Esophagus squamous epithelium (tissue), 5 donors: ENCODE measurements at regions not wholly inside any gene's neighbourhood (a gene's known extent, or its start where the extent isn't known, plus 50 kb on each side); places are given as distances from the start of the nearest gene placed in this dataset.

Source experiments
- DNase-seq: peaks from one replicate; lab custom pipeline; 2025; lab: John Stamatoyannopoulos, UW
- H3K27ac ChIP-seq, 4 donors: fragments of 200-600 bp; sonication (generic); one replicate each; pipeline ENCODE4 v1.5.1; 2016 to 2019; ENCODE audit warnings: mild to moderate bottlenecking in 1 of 4
- H3K27me3 ChIP-seq, 4 donors: fragments of 200-600 bp; sonication (generic); 1 replicate in 3 of 4; 2 replicates in 1 of 4; pipeline versions ENCODE4 v1.5.1 to v1.6.0; 2017 to 2021; ENCODE audit warnings: antibody characterized with exemption in 1 of 4
- H3K36me3 ChIP-seq, 3 donors: fragments of 200-600 bp; sonication (generic); one replicate each; pipeline ENCODE4 v1.5.1; 2016 to 2019
- H3K4me1 ChIP-seq, 3 donors: fragments of 200-600 bp; sonication (generic); one replicate each; pipeline ENCODE4 v1.5.1; 2017 to 2019
- H3K4me3 ChIP-seq, 4 donors: fragments of 200-600 bp; sonication (generic); 1 replicate in 3 of 4; 2 replicates in 1 of 4; pipeline ENCODE4 v1.5.1; 2016 to 2019; ENCODE audit warnings: mild to moderate bottlenecking in 2 of 4, moderate library complexity in 1 of 4
- H3K9me3 ChIP-seq, 3 donors: fragments of 200-600 bp; sonication (generic); one replicate each; pipeline ENCODE4 v1.5.1; 2016 to 2019
- POLR2A ChIP-seq, 4 donors: fragments of 450-650 bp; IDR thresholded peaks; one replicate each; pipeline ENCODE4 v1.6.1; 2017; ENCODE audit warnings: antibody characterized with exemption in 4 of 4, mild to moderate bottlenecking in 4 of 4, moderate library complexity in 3 of 4
- WGBS, 2 donors: methylation state at CpG; one replicate each; pipeline ENCODE4 v1.1.5; 2018; 5-methylcytosine and 5-hydroxymethylcytosine counted together
- intact Hi-C: fragments of 100-400 bp; cut with DNase I; formaldehyde crosslinking; loops from one replicate; pipeline ENCODE4 v1.15.0; 2022
- TF ChIP-seq, protein P1 (sequence below), 6 experiments: fragments of 450-650 bp in 4 of 6; fragments of 200-600 bp in 2 of 6; sonication (generic) in 2 of 6; IDR thresholded peaks; one replicate each; pipeline ENCODE4 v1.5.1; 2016 to 2019; ENCODE audit warnings: antibody characterized with exemption in 6 of 6, mild to moderate bottlenecking in 4 of 6, moderate library complexity in 4 of 6
- donor health status: DM: yes; HTN: yes; CAD: no.

DNA sequence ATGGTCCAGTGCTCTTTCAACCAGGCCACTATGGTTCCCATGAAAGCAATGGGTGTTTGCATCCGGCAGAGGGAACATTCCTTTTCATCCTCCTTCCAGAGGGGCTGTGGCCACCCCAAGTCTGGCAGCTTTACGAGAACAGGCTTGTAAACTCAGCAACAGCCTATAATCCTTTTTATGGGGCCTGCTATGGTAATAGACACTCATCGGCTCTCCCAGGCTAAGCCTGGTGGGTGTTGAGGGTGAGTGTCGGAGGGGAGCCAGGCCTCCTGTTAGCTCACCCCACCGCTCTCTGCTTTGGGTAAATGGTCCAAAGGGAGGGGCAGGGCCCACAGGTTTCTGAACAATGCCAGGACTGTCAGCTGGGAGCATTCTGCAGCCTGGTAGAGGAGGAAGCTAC is 111.6 kb upstream of the CD82 start:
- no peak overlapping the region for H3K4me3 ChIP-seq
- no peak for DNase-seq
- TF ChIP-seq POLR2A (IDR thresholded peaks at IDR 0.05): no peak
- TF ChIP-seq, protein P1, sequence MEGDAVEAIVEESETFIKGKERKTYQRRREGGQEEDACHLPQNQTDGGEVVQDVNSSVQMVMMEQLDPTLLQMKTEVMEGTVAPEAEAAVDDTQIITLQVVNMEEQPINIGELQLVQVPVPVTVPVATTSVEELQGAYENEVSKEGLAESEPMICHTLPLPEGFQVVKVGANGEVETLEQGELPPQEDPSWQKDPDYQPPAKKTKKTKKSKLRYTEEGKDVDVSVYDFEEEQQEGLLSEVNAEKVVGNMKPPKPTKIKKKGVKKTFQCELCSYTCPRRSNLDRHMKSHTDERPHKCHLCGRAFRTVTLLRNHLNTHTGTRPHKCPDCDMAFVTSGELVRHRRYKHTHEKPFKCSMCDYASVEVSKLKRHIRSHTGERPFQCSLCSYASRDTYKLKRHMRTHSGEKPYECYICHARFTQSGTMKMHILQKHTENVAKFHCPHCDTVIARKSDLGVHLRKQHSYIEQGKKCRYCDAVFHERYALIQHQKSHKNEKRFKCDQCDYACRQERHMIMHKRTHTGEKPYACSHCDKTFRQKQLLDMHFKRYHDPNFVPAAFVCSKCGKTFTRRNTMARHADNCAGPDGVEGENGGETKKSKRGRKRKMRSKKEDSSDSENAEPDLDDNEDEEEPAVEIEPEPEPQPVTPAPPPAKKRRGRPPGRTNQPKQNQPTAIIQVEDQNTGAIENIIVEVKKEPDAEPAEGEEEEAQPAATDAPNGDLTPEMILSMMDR (IDR thresholded peaks at IDR 0.05): no peak
- 93 to 100% methylated on average over 1 to 4 of the region's 5 CpGs for WGBS, 2 donors
- H3K4me1 ChIP-seq: no peaks in the 10 kb centered on the region
- intact Hi-C loops: no loop called here
- H3K27ac ChIP-seq: no peak overlapping the region
- H3K9me3 ChIP-seq: no peaks in the 10 kb centered on the region
- H3K27me3 ChIP-seq: no peaks in the 10 kb centered on the region
- H3K36me3 ChIP-seq: no peaks in the 10 kb centered on the region

DNA sequence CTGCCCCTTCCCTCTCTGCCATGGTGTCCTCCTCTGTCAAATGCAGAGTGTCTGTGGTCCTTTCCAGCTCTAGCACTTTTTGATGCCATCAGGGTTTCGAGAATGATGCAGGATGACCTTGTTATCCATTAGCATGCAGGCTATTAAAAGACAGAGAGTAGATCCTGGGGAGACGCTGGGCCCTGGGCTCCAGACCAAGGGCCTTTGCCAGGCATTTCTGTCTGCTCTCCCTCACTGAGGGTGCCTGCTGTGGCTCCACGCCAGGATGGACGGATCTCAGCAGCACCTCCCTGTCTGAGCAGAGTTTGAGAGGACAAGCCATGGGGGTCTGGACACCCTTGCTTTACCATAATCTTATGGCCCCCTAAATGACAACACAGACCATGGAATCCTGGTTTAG is 110.8 kb upstream of the CD82 start:
- TF ChIP-seq, protein P1 (IDR thresholded peaks at IDR 0.05): no peak
- no peak for TF ChIP-seq POLR2A (IDR thresholded peaks at IDR 0.05)
- WGBS, 2 donors: 57 to 80% methylated on average over 1 to 2 of the region's 4 CpGs
- H3K36me3 ChIP-seq: no peaks in the 10 kb centered on the region
- no peak overlapping the region for H3K4me3 ChIP-seq
- intact Hi-C loops: no loop called here
- no peaks in the 10 kb centered on the region for H3K4me1 ChIP-seq
- H3K9me3 ChIP-seq: no peaks in the 10 kb centered on the region
- H3K27ac ChIP-seq: no peak overlapping the region
- H3K27me3 ChIP-seq: no peaks in the 10 kb centered on the region
- DNase-seq: no peak

GRCh38 chr11:44456544-44457300 is 108.7 kb upstream of the CD82 start:
- TF ChIP-seq, protein P1 (IDR thresholded peaks at IDR 0.05): peak in 2 of 6 experiments; percentile 8 to 10
- no peak for TF ChIP-seq POLR2A (IDR thresholded peaks at IDR 0.05)
- WGBS, 2 donors: 70% methylated on average over 8 to 10 of the region's 11 CpGs
- Histone ChIP-seq H3K36me3 (no peaks in the 10 kb centered on the region), H3K4me1 (no peaks in the 10 kb centered on the region), H3K4me3 (no peak overlapping the region), H3K9me3 (no peaks in the 10 kb centered on the region), H3K27ac (no peak overlapping the region), H3K27me3 (no peaks in the 10 kb centered on the region)
- intact Hi-C loops: no loop called here
- no peak for DNase-seq

DNA sequence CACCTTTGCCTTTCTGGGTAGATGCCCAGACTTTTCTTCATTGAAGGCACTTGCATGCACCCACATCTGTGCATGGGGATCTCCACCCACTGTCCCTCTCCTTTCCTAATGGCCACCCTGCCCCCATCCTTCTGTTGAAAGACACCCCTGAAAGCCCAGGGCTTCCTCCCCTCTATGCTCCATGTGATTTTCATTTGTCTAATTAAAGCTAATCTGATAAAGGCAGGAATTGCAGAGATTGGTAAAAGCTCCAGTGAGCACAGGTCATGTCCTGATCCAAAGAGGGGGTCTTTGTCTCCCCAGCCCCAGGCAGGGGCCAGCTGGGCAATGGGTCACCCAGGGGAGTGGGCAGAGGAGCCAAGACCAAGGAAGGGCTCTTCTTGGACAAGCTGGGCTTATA is 107.6 kb upstream of the CD82 start:
- H3K27ac ChIP-seq: no peak overlapping the region
- H3K36me3 ChIP-seq: no peaks in the 10 kb centered on the region
- no peaks in the 10 kb centered on the region for H3K9me3 ChIP-seq
- no peak overlapping the region for H3K4me3 ChIP-seq
- no peaks in the 10 kb centered on the region for H3K4me1 ChIP-seq
- DNase-seq: no peak
- no peak for TF ChIP-seq POLR2A (IDR thresholded peaks at IDR 0.05)
- TF ChIP-seq, protein P1 (IDR thresholded peaks at IDR 0.05): no peak
- no peaks in the 10 kb centered on the region for H3K27me3 ChIP-seq
- intact Hi-C loops: no loop called here

- no peak for DNase-seq
- no peak for TF ChIP-seq POLR2A (IDR thresholded peaks at IDR 0.05)
- TF ChIP-seq, protein P1 (IDR thresholded peaks at IDR 0.05): no peak
- Histone ChIP-seq H3K4me1 (no peaks in the 10 kb centered on the region), H3K4me3 (no peak overlapping the region), H3K27me3 (peaks cover 0 to 12% (median 0%) of the 10 kb centered on the region in 4 donors), H3K36me3 (no peaks in the 10 kb centered on the region), H3K9me3 (no peaks in the 10 kb centered on the region), H3K27ac (no peak overlapping the region)
- intact Hi-C loops: no loop called here
- 80 to 82% methylated on average over 1 to 2 of the region's 5 CpGs for WGBS, 2 donors
These were observed 101.7 kb upstream of the CD82 start for GRCh38 chr11:44463751-44464150.
